ENCODE measurements at regions not wholly inside any gene's neighbourhood (a gene's known extent, or its start where the extent isn't known, plus 50 kb on each side); places are given as distances from the start of the nearest gene placed in this dataset.

- no peak overlapping the region for H2AFZ ChIP-seq (ENCODE audit: low read length)
- no peaks in the 10 kb centered on the region for H3K36me3 ChIP-seq (ENCODE audit: insufficient read depth, low read length)
- H3K4me2 ChIP-seq (ENCODE audit: low read depth, low read length, poor library complexity, severe bottlenecking) = no peak overlapping the region
- no peaks in the 10 kb centered on the region for H3F3A ChIP-seq (ENCODE audit: low read depth)
- H3K9me2 ChIP-seq (replicated peaks; ENCODE audit: low read depth, low read length) = no peaks in the 10 kb centered on the region
- no peaks in the 10 kb centered on the region for H4K20me1 ChIP-seq (ENCODE audit: insufficient read depth, low read length, poor library complexity, severe bottlenecking)
- H3K4me1 ChIP-seq (ENCODE audit: insufficient read depth, low read length, poor library complexity, severe bottlenecking) = no peaks in the 10 kb centered on the region
- H3K9me3 ChIP-seq (ENCODE audit: insufficient read depth, low read depth, low read length) = no peaks in the 10 kb centered on the region
- no peak for TF ChIP-seq EZH2phosphoT487 (IDR thresholded peaks at IDR 0.05; ENCODE audit: borderline replicate concordance)
- no peak for TF ChIP-seq CTCF (conservative IDR thresholded peaks at IDR 0.05; ENCODE audit: low read length)
- no peak overlapping the region for H3K4me3 ChIP-seq (ENCODE audit: low read length, poor library complexity, severe bottlenecking)
- H3K27me3 ChIP-seq (ENCODE audit: insufficient read depth, low read length, poor library complexity, severe bottlenecking) = no peaks in the 10 kb centered on the region
- H3K79me2 ChIP-seq (ENCODE audit: insufficient read depth, low read length) = no peaks in the 10 kb centered on the region
- H3K9ac ChIP-seq (ENCODE audit: low read depth, low read length, poor library complexity, severe bottlenecking) = no peak overlapping the region
These were observed 392.4 kb downstream of the RNF144A start for GRCh38 chr2:7309582-7309981.

- H2AFZ ChIP-seq (ENCODE audit: low read length) = no peak overlapping the region
- H3K36me3 ChIP-seq (ENCODE audit: insufficient read depth, low read length) = no peaks in the 10 kb centered on the region
- TF ChIP-seq CTCF (conservative IDR thresholded peaks at IDR 0.05; ENCODE audit: low read length) (no peak), EZH2phosphoT487 (IDR thresholded peaks at IDR 0.05; ENCODE audit: borderline replicate concordance) (no peak)
- no peaks in the 10 kb centered on the region for H3K9me3 ChIP-seq (ENCODE audit: insufficient read depth, low read depth, low read length)
- no peaks in the 10 kb centered on the region for H4K20me1 ChIP-seq (ENCODE audit: insufficient read depth, low read length, poor library complexity, severe bottlenecking)
- H3K79me2 ChIP-seq (ENCODE audit: insufficient read depth, low read length) = no peaks in the 10 kb centered on the region
- H3K4me2 ChIP-seq (ENCODE audit: low read depth, low read length, poor library complexity, severe bottlenecking) = no peak overlapping the region
- H3K9ac ChIP-seq (ENCODE audit: low read depth, low read length, poor library complexity, severe bottlenecking) = no peak overlapping the region
- no peaks in the 10 kb centered on the region for H3K27me3 ChIP-seq (ENCODE audit: insufficient read depth, low read length, poor library complexity, severe bottlenecking)
- H3K4me3 ChIP-seq (ENCODE audit: low read length, poor library complexity, severe bottlenecking) = no peak overlapping the region
- no peaks in the 10 kb centered on the region for H3K9me2 ChIP-seq (replicated peaks; ENCODE audit: low read depth, low read length)
- no peaks in the 10 kb centered on the region for H3F3A ChIP-seq (ENCODE audit: low read depth)
- no peaks in the 10 kb centered on the region for H3K4me1 ChIP-seq (ENCODE audit: insufficient read depth, low read length, poor library complexity, severe bottlenecking)
These were observed 407.5 kb downstream of the RNF144A start for GRCh38 chr2:7324706-7325105.

- no peak overlapping the region for H3K4me3 ChIP-seq (ENCODE audit: low read length, poor library complexity, severe bottlenecking)
- H3K79me2 ChIP-seq (ENCODE audit: insufficient read depth, low read length) = no peaks in the 10 kb centered on the region
- no peak overlapping the region for H3K9ac ChIP-seq (ENCODE audit: low read depth, low read length, poor library complexity, severe bottlenecking)
- no peak for TF ChIP-seq CTCF (conservative IDR thresholded peaks at IDR 0.05; ENCODE audit: low read length)
- TF ChIP-seq EZH2phosphoT487 (IDR thresholded peaks at IDR 0.05; ENCODE audit: borderline replicate concordance) = no peak
- no peak overlapping the region for H2AFZ ChIP-seq (ENCODE audit: low read length)
- no peaks in the 10 kb centered on the region for H3F3A ChIP-seq (ENCODE audit: low read depth)
- no peaks in the 10 kb centered on the region for H3K27me3 ChIP-seq (ENCODE audit: insufficient read depth, low read length, poor library complexity, severe bottlenecking)
- H3K4me2 ChIP-seq (ENCODE audit: low read depth, low read length, poor library complexity, severe bottlenecking) = no peak overlapping the region
- H3K9me2 ChIP-seq (replicated peaks; ENCODE audit: low read depth, low read length) = no peaks in the 10 kb centered on the region
- no peaks in the 10 kb centered on the region for H4K20me1 ChIP-seq (ENCODE audit: insufficient read depth, low read length, poor library complexity, severe bottlenecking)
- no peaks in the 10 kb centered on the region for H3K36me3 ChIP-seq (ENCODE audit: insufficient read depth, low read length)
- H3K4me1 ChIP-seq (ENCODE audit: insufficient read depth, low read length, poor library complexity, severe bottlenecking) = no peaks in the 10 kb centered on the region
- no peaks in the 10 kb centered on the region for H3K9me3 ChIP-seq (ENCODE audit: insufficient read depth, low read depth, low read length)
These were observed 408.0 kb downstream of the RNF144A start for GRCh38 chr2:7325186-7325585.

All from Loucy (cell line).